Activated CD4-positive, alpha-beta memory T cell treated with anti-CD3 and anti-CD28 coated beads, Interleukin-2, amount 10 ng/mL, durations not matched to agents 7 days and 5 days (primary cell): ENCODE measurements at regions not wholly inside any gene's neighbourhood (a gene's known extent, or its start where the extent isn't known, plus 50 kb on each side); places are given as distances from the start of the nearest gene placed in this dataset.

ENCODE experiments used
- CTCF ChIA-PET: fragments of 350-600 bp; sonication (Branson Sonifier 250); formaldehyde crosslinking; loops from one replicate; lab custom pipeline; 2021; ENCODE audit warnings: antibody characterized with exemption, inconsistent platforms; lab: Charles Lee
- POLR2A ChIA-PET: fragments of 350-600 bp; sonication (Branson Sonifier 250); formaldehyde crosslinking; loops from one replicate; lab custom pipeline; 2021; ENCODE audit warnings: antibody characterized with exemption; lab: Charles Lee
- DNase-seq: peaks from one replicate; pipeline ENCODE4 v3.0.0-alpha.2; 2020
- H3K27ac Mint-ChIP-seq: one replicate; pipeline ENCODE4 v1.8.0; 2021; ENCODE audit warnings: mild to moderate bottlenecking, mixed read lengths
- H3K27me3 Mint-ChIP-seq: one replicate; pipeline ENCODE4 v1.8.0; 2021; ENCODE audit warnings: mixed read lengths
- H3K36me3 Mint-ChIP-seq: one replicate; pipeline ENCODE4 v1.8.0; 2021; ENCODE audit warnings: low read depth, mixed read lengths
- H3K4me1 Mint-ChIP-seq: one replicate; pipeline ENCODE4 v1.8.0; 2021; ENCODE audit warnings: mixed read lengths
- H3K4me3 Mint-ChIP-seq: one replicate; pipeline ENCODE4 v1.8.0; 2021; ENCODE audit warnings: mild to moderate bottlenecking, mixed read lengths
- H3K9me3 Mint-ChIP-seq: one replicate; pipeline ENCODE4 v1.8.0; 2021; ENCODE audit warnings: mixed read lengths

DNA sequence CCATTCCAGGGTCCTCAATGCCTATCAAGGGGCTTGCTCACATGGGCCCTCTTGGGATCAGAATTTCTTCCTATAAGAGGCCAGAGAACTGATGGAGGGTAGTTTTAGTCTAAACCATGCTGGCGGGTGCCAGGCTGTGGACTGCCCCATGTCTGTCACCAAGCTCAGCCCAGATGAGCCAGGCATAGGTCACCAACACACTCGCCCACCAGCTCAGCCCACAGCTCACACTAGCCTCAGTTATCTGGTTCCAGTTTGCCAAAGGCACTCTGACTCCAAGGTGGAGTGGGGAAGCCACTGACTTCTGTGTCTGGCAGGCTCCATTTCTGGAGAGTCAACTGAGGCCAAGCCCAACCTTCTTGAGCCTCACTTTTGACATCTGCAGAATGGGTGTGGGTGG is 50.7 kb upstream of the INSYN1 start:
- ChIA-PET POLR2A (interaction anchor here (1.0 kb wide), 1 partner anchor 98 kb away, joined by 3 read pairs; no protein-coding TSS in a partner anchor), CTCF (no interaction called here)
- Mint-ChIP-seq H3K9me3 (no peaks in the 10 kb centered on the region), H3K4me3 (no peak overlapping the region), H3K4me1 (peaks cover 3% of the 10 kb centered on the region), H3K27me3 (peaks cover 7% of the 10 kb centered on the region), H3K36me3 (no peaks in the 10 kb centered on the region), H3K27ac (no peak overlapping the region)
- no peak for DNase-seq

- ChIA-PET CTCF (no interaction called here), POLR2A (no interaction called here)
- Mint-ChIP-seq H3K36me3 (no peaks in the 10 kb centered on the region), H3K4me3 (no peak overlapping the region), H3K9me3 (no peaks in the 10 kb centered on the region), H3K4me1 (no peaks in the 10 kb centered on the region), H3K27ac (no peak overlapping the region), H3K27me3 (peaks cover 10% of the 10 kb centered on the region)
- DNase-seq, result no peak
Measured at GRCh38 chr15:73805504-73806089, 52.4 kb upstream of the INSYN1 start.

DNA sequence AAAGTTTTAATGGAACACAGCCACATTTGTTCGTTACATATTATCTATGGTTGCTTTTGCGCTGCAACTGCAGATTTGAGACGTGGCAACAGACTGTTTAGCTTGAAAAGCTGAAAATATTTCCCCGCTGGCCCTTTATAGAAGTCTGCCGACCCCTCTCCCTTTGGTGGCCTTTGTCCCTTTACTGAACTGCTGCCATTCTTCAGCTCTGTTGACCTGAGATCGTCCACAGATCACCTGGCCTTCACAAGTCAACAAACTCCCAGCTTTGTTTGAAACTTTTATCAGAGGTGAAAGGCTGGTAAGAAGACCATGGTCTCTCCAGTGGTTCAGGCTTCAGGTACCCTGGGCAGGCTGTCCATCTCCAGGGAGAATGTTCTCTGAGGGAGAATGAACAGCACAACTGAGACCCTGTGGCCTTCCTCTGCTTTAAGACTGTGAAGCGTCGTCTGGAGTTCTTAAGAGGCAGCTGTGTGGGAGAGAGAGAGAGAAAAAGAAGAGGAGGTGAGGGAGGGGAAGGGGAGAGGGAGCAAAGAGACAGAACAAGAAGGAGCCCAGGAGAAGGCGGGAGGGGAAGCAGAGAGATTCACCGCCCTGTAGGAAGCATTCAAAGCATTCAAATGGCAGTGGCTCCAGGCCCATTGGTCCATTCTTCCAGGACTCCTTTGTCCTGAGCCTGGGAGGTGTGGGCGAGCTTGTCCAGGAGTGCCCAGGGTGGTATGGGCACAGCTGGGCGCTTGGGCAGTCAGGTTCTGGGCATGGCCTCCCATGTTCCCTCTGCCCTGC is 53.7 kb upstream of the INSYN1 start:
- DNase-seq, result no peak
- H3K4me1 Mint-ChIP-seq, result no peaks in the 10 kb centered on the region
- no peak overlapping the region for H3K4me3 Mint-ChIP-seq
- H3K27me3 Mint-ChIP-seq, result peaks cover 10% of the 10 kb centered on the region
- POLR2A ChIA-PET, result no interaction called here
- CTCF ChIA-PET, result no interaction called here
- H3K36me3 Mint-ChIP-seq, result no peaks in the 10 kb centered on the region
- H3K27ac Mint-ChIP-seq, result no peak overlapping the region
- H3K9me3 Mint-ChIP-seq, result no peaks in the 10 kb centered on the region

- Mint-ChIP-seq H3K36me3 (no peaks in the 10 kb centered on the region), H3K4me1 (no peaks in the 10 kb centered on the region)
Measured at GRCh38 chr15:73807865-73808264, 54.7 kb upstream of the INSYN1 start.

GRCh38 chr15:73809728-73810501 is 56.8 kb upstream of the INSYN1 start:
- POLR2A ChIA-PET, result no interaction called here
- H3K27ac Mint-ChIP-seq, result no peak overlapping the region
- H3K36me3 Mint-ChIP-seq, result no peaks in the 10 kb centered on the region
- CTCF ChIA-PET, result no interaction called here
- peaks cover 10% of the 10 kb centered on the region for H3K27me3 Mint-ChIP-seq
- no peak overlapping the region for H3K4me3 Mint-ChIP-seq
- no peaks in the 10 kb centered on the region for H3K9me3 Mint-ChIP-seq
- DNase-seq, result no peak
- H3K4me1 Mint-ChIP-seq, result no peaks in the 10 kb centered on the region

More at GRCh38 chr15:73807865-73808264, 54.7 kb upstream of the INSYN1 start:
- ChIA-PET POLR2A (no interaction called here), CTCF (no interaction called here)
- Mint-ChIP-seq H3K27ac (no peak overlapping the region), H3K9me3 (no peaks in the 10 kb centered on the region), H3K27me3 (peaks cover 10% of the 10 kb centered on the region), H3K4me3 (no peak overlapping the region)
- no peak for DNase-seq

GRCh38 chr15:73812806-73813465 is 59.8 kb upstream of the INSYN1 start:
- Mint-ChIP-seq H3K27me3 (peaks cover 8% of the 10 kb centered on the region), H3K4me3 (no peak overlapping the region), H3K4me1 (no peaks in the 10 kb centered on the region), H3K9me3 (no peaks in the 10 kb centered on the region), H3K36me3 (no peaks in the 10 kb centered on the region), H3K27ac (no peak overlapping the region)
- no peak for DNase-seq
- POLR2A ChIA-PET, result no interaction called here
- CTCF ChIA-PET, result no interaction called here

GRCh38 chr15:73813589-73813988 is 59.8 kb upstream of the TBC1D21 start:
- H3K27ac Mint-ChIP-seq, result no peak overlapping the region
- H3K36me3 Mint-ChIP-seq, result no peaks in the 10 kb centered on the region
- ChIA-PET POLR2A (no interaction called here), CTCF (no interaction called here)
- H3K9me3 Mint-ChIP-seq, result no peaks in the 10 kb centered on the region
- peaks cover 6% of the 10 kb centered on the region for H3K27me3 Mint-ChIP-seq
- H3K4me3 Mint-ChIP-seq, result no peak overlapping the region
- no peaks in the 10 kb centered on the region for H3K4me1 Mint-ChIP-seq
- no peak for DNase-seq

- no peaks in the 10 kb centered on the region for H3K9me3 Mint-ChIP-seq
- DNase-seq, result no peak
- POLR2A ChIA-PET, result no interaction called here
- CTCF ChIA-PET, result no interaction called here
- no peaks in the 10 kb centered on the region for H3K4me1 Mint-ChIP-seq
- H3K4me3 Mint-ChIP-seq, result no peak overlapping the region
- H3K27ac Mint-ChIP-seq, result no peak overlapping the region
- H3K27me3 Mint-ChIP-seq, result peaks cover 12% of the 10 kb centered on the region
- H3K36me3 Mint-ChIP-seq, result no peaks in the 10 kb centered on the region
Measured at GRCh38 chr15:73818308-73818985, 54.9 kb upstream of the TBC1D21 start.

DNA sequence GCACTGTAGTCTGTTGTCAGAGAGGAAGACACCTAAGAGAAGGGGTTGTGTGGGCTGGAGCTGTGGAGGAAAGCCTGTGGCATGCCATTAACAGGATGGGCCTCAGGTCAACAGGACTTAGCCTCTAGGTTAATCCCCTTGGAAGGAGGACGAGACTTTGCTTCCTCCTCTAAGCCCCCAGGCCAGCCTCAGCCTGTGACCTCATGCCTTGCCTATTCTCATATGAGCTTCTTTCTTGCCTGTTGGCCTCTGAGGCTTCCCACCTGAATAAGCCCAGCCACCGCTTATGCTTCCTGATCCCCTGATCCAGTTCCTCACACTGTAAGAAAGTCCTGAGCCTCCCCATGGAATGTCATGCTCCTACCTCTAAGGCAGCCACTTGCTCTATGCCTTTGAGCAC is 52.2 kb upstream of the TBC1D21 start:
- POLR2A ChIA-PET, result no interaction called here
- Mint-ChIP-seq H3K4me1 (no peaks in the 10 kb centered on the region), H3K36me3 (no peaks in the 10 kb centered on the region), H3K4me3 (no peak overlapping the region), H3K27me3 (peaks cover 11% of the 10 kb centered on the region), H3K9me3 (no peaks in the 10 kb centered on the region), H3K27ac (no peak overlapping the region)
- DNase-seq, result no peak
- CTCF ChIA-PET, result no interaction called here

DNA sequence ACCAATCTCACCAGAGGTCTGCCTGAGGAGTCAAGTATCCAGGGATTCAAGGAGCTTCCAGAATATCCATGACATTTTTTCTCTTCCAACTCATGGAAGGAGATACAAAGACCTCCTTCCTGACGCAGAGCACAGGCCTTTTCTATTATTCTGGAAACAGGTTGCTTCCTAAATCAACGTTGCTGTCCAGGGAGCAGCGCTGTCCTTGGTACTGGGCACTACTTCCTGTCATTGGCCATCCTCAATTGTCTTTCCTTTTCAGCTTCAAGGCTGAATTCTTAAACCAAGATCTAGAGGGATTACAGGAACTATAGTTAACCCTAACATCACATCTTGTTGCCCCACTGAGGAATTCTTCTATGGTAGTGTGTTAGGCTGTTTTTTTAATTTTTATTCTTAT is 50.4 kb upstream of the TBC1D21 start:
- Mint-ChIP-seq H3K9me3 (no peaks in the 10 kb centered on the region), H3K27me3 (peaks cover 21% of the 10 kb centered on the region), H3K4me3 (no peak overlapping the region), H3K36me3 (no peaks in the 10 kb centered on the region), H3K27ac (no peak overlapping the region), H3K4me1 (no peaks in the 10 kb centered on the region)
- POLR2A ChIA-PET, result no interaction called here
- DNase-seq, result no peak
- CTCF ChIA-PET, result no interaction called here
